ENCODE measurements at regions not wholly inside any gene's neighbourhood (a gene's known extent, or its start where the extent isn't known, plus 50 kb on each side); places are given as distances from the start of the nearest gene placed in this dataset.

DNA sequence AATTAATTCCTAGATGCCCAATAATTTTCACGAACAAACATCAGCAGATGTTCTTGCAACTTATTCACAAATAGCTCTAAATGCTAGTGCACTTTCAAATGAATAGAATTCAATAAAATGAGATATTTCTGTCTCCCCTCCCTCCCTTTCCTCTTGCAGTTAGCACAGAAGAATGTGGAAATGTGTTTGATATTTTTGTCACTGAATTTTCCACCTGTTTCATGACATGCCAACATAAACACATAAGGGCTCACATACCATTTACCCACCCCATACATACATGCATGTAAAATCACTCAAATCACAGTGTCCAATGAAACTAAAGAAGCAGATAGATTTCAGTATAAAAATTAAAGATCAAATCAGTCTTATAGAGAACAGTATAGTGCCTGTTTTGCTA, 746.9 kb upstream of the MARCKS start:
- TF ChIP-seq, protein P1, sequence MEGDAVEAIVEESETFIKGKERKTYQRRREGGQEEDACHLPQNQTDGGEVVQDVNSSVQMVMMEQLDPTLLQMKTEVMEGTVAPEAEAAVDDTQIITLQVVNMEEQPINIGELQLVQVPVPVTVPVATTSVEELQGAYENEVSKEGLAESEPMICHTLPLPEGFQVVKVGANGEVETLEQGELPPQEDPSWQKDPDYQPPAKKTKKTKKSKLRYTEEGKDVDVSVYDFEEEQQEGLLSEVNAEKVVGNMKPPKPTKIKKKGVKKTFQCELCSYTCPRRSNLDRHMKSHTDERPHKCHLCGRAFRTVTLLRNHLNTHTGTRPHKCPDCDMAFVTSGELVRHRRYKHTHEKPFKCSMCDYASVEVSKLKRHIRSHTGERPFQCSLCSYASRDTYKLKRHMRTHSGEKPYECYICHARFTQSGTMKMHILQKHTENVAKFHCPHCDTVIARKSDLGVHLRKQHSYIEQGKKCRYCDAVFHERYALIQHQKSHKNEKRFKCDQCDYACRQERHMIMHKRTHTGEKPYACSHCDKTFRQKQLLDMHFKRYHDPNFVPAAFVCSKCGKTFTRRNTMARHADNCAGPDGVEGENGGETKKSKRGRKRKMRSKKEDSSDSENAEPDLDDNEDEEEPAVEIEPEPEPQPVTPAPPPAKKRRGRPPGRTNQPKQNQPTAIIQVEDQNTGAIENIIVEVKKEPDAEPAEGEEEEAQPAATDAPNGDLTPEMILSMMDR (IDR thresholded peaks at IDR 0.05), result no peak
- no peak for TF ChIP-seq POLR2A (IDR thresholded peaks at IDR 0.05)

Measured in esophagus squamous epithelium (tissue), 4 donors.